ENCODE measurements at regions not wholly inside any gene's neighbourhood (a gene's known extent, or its start where the extent isn't known, plus 50 kb on each side); places are given as distances from the start of the nearest gene placed in this dataset.

DNA sequence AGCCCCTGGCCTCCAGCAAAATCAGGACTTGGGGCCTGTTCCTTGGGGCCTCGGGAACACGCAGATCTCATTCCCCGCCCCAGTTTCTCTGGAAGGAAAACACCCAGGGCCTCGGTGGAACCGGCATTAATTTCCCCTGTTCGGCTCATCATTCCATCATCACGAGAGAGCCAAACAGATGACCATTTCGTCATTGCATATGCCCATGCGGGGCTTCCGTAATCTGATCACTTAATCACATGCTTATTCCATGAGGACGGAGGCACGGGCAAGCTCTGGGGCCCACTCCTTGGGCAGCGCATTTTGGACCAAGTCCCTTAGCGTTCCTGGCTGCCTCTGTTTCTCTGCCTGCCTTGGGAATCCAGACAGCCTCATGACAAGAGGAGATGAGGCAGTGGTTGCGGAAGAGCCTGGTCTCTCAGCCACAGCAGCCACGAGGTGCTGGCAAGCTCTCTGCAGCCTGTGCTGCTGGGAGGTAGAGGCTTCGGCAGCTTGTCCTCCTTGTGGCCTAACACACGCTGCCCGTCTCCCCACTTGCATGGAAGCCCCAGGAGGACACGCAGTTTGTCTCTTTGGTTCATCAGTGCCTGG is 65.0 kb upstream of the IER5L start:
- Histone ChIP-seq H4K20me1 (replicated peaks in 1 of 2; ENCODE audit: control insufficient read depth in 1 of 2, insufficient read depth in 2 of 2, low read length in 2 of 2) (no peaks in the 10 kb centered on the region), H3K27me3 (replicated peaks in 1 of 4; ENCODE audit: control insufficient read depth in 3 of 4, extremely low read depth in 1 of 4, insufficient read depth in 3 of 4, low read length in 3 of 4) (peaks cover 0 to 4% (median 0%) of the 10 kb centered on the region in 4 experiments; a peak in 3 of 7 replicates), H3K23ac (ENCODE audit: insufficient read length) (no peak overlapping the region), H3K9me3 (ENCODE audit: insufficient read depth in 2 of 2, low read depth in 1 of 2, low read length in 1 of 2) (no peaks in the 10 kb centered on the region), H4K5ac (ENCODE audit: insufficient read length, low read depth, low read length) (no peak overlapping the region), H3K4me3 (ENCODE audit: extremely low read depth in 1 of 4, insufficient read depth in 2 of 4, low read depth in 3 of 4, low read length in 4 of 4) (no peak overlapping the region), H3K36me3 (ENCODE audit: control insufficient read depth in 2 of 4, insufficient read depth in 4 of 4, low read length in 3 of 4) (no peaks in the 10 kb centered on the region), H4K91ac (replicated peaks; ENCODE audit: insufficient read length, low read length) (no peak overlapping the region), H4K8ac (ENCODE audit: extremely low read depth, insufficient read depth, low read length) (no peak overlapping the region), H2AK5ac (ENCODE audit: low read depth, low read length) (no peak overlapping the region), H3K56ac (replicated peaks; ENCODE audit: insufficient read length, low read depth, low read length) (no peak overlapping the region), H2BK5ac (ENCODE audit: low read depth, low read length) (no peak overlapping the region), H3K79me1 (ENCODE audit: low read depth, low read length) (no peaks in the 10 kb centered on the region), H3K23me2 (ENCODE audit: low read depth, low read length) (no peaks in the 10 kb centered on the region), H2BK120ac (replicated peaks; ENCODE audit: low read depth, low read length) (no peak overlapping the region), H3K27ac (ENCODE audit: low read depth, low read length) (no peak overlapping the region), H2AFZ (ENCODE audit: low read length) (no peak overlapping the region), H2BK20ac (ENCODE audit: low read length) (no peak overlapping the region; the same call in 1 of the 2 replicates), H3K9ac (replicated peaks in 1 of 4; ENCODE audit: extremely low read depth in 1 of 4, low read depth in 3 of 4, low read length in 3 of 4) (no peak overlapping the region), H3K14ac (ENCODE audit: insufficient read length) (no peak overlapping the region), H3K4me2 (ENCODE audit: insufficient read depth in 1 of 2, low read depth in 2 of 2, low read length in 2 of 2) (no peak overlapping the region), H3K4me1 (replicated peaks in 1 of 4; ENCODE audit: control insufficient read depth in 3 of 4, insufficient read depth in 4 of 4, low read length in 3 of 4) (peaks cover 0 to 7% (median 0%) of the 10 kb centered on the region in 4 experiments; a peak in 3 of 7 replicates), H2BK15ac (ENCODE audit: low read length) (peak overlapping the region; percentile 97; the same call in 1 of the 2 replicates), H2BK12ac (ENCODE audit: low read depth, low read length) (peak overlapping the region; percentile 53; the same call in 1 of the 2 replicates), H3K4ac (replicated peaks; ENCODE audit: insufficient read length, low read depth, low read length) (no peak overlapping the region), H3K79me2 (ENCODE audit: control insufficient read depth in 1 of 2, insufficient read depth in 2 of 2, low read length in 2 of 2) (no peaks in the 10 kb centered on the region), H3K18ac (ENCODE audit: extremely low read depth, low read length) (peak overlapping the region; percentile 11; the same call in 1 of the 2 replicates)
- WGBS, 2 experiments (ENCODE audit: extremely low coverage in 1 of 2, insufficient coverage in 1 of 2, insufficient read length in 1 of 2, insufficient replicate concordance in 2 of 2, low coverage in 1 of 2, low lambda C conversion rate in 2 of 2, missing lambda C conversion rate in 1 of 2): 79% methylated on average over 20 of the region's 20 CpGs; no CpG with 5 or more reads in 1 of the 2 experiments
- CTCF ChIA-PET (ENCODE audit: partially characterized antibody): interaction anchor here (0.6 to 1.0 kb wide), 3 partner anchors 34 to 97 kb away, joined by 3 to 5 read pairs (median 3); no protein-coding TSS in a partner anchor
- no peak for TF ChIP-seq SRF (IDR thresholded peaks at IDR 0.05; ENCODE audit: low read depth, low read length)
- TF ChIP-seq, protein P1, sequence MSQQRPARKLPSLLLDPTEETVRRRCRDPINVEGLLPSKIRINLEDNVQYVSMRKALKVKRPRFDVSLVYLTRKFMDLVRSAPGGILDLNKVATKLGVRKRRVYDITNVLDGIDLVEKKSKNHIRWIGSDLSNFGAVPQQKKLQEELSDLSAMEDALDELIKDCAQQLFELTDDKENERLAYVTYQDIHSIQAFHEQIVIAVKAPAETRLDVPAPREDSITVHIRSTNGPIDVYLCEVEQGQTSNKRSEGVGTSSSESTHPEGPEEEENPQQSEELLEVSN (IDR thresholded peaks at IDR 0.05): 0 out of 2 replicates have a peak, but pooled peaks have one; percentile 7
- no peak for FAIRE-seq
- DNase-seq (ENCODE audit: low read depth in 1 of 2, low spot score in 2 of 2): no peak
- POLR2A ChIA-PET (ENCODE audit: partially characterized antibody): interaction anchor here (2.6 kb wide), 1 partner anchor 20 kb away, joined by 6 read pairs; no protein-coding TSS in a partner anchor
